Gastrocnemius medialis (tissue), 4 donors: ENCODE measurements at regions not wholly inside any gene's neighbourhood (a gene's known extent, or its start where the extent isn't known, plus 50 kb on each side); places are given as distances from the start of the nearest gene placed in this dataset.
"Not testable (repeated sequence)": the region's sequence is repeated elsewhere in the genome, so short reads cannot be mapped to it uniquely, and the experiment has no call there.

Experiments
- ATAC-seq, 2 donors: fragments of 150-250 bp; one replicate each; pipeline ENCODE4 v1.9.1; 2016
- DNase-seq, 2 donors: peaks; one replicate each; pipeline ENCODE4 v3.0.0-alpha.2; 2019
- H3K27ac ChIP-seq, 4 donors: fragments of 200-600 bp; sonication (generic); 1 replicate in 1 of 4; 2 replicates in 3 of 4; pipeline ENCODE4 v1.5.1; 2016 to 2018; ENCODE audit warnings: mild to moderate bottlenecking in 2 of 4, moderate library complexity in 1 of 4
- H3K27me3 ChIP-seq, 3 donors: fragments of 200-600 bp; sonication (generic) in 2 of 3; 1 replicate in 1 of 3; 2 replicates in 2 of 3; pipeline versions ENCODE4 v1.5.1 to v1.6.0; 2016 to 2019; ENCODE audit warnings: mild to moderate bottlenecking in 1 of 3, moderate library complexity in 1 of 3
- H3K36me3 ChIP-seq, 2 donors: fragments of 200-600 bp; sonication (generic) in 1 of 2; one replicate each; pipeline ENCODE4 v1.5.1; 2017 to 2018
- H3K4me1 ChIP-seq, 2 donors: fragments of 200-600 bp; sonication (generic) in 1 of 2; one replicate each; pipeline ENCODE4 v1.5.1; 2016 to 2017; ENCODE audit warnings: mild to moderate bottlenecking in 2 of 2
- H3K4me3 ChIP-seq, 4 donors: fragments of 200-600 bp; sonication (generic) in 3 of 4; 1 replicate in 1 of 4; 2 replicates in 3 of 4; pipeline ENCODE4 v1.5.1; 2016 to 2019; ENCODE audit warnings: mild to moderate bottlenecking in 2 of 4
- H3K9me3 ChIP-seq, 3 donors: fragments of 200-600 bp; sonication (generic) in 2 of 3; 1 replicate in 1 of 3; 2 replicates in 2 of 3; pipeline ENCODE4 v1.5.1; 2016 to 2019
- POLR2A ChIP-seq, 2 donors: fragments of 450-650 bp; IDR thresholded peaks; one replicate each; pipeline ENCODE4 v1.6.1; 2017; ENCODE audit warnings: antibody characterized with exemption in 2 of 2, mild to moderate bottlenecking in 2 of 2, moderate library complexity in 2 of 2
- in situ Hi-C, 4 donors: fragments of 200-750 bp; cut with MboI; loops; one replicate each; pipeline versions ENCODE4 v1.15.0 to v1.8.0; 2017; ENCODE audit warnings: low sequenced_read_pairs in 4 of 4
- intact Hi-C: fragments of 100-400 bp; cut with DNase I; formaldehyde crosslinking; loops from one replicate; pipeline ENCODE4 v1.15.1; 2023; ENCODE audit warnings: low total_unique reads
- TF ChIP-seq, protein P1 (sequence below), 5 experiments: fragments of 450-650 bp in 3 of 5; fragments of 200-600 bp in 2 of 5; sonication (generic) in 2 of 5; IDR thresholded peaks in 4 of 5; conservative IDR thresholded peaks in 1 of 5; 1 replicate in 4 of 5; 2 replicates in 1 of 5; pipeline ENCODE4 v1.5.1; 2016 to 2019; ENCODE audit warnings: antibody characterized with exemption in 5 of 5, mild to moderate bottlenecking in 3 of 5, moderate library complexity in 3 of 5

- intact Hi-C loops (no loop called here), in situ Hi-C loops (no loop called here)
- no peak overlapping the region for H3K27ac ChIP-seq
- H3K9me3 ChIP-seq, result no peaks in the 10 kb centered on the region
- DNase-seq, result no peak
- H3K27me3 ChIP-seq, result peaks cover under 1 to 7% (median 2%) of the 10 kb centered on the region in 3 donors
- no peaks in the 10 kb centered on the region for H3K4me1 ChIP-seq
- no peak overlapping the region for H3K4me3 ChIP-seq
- TF ChIP-seq, protein P1, sequence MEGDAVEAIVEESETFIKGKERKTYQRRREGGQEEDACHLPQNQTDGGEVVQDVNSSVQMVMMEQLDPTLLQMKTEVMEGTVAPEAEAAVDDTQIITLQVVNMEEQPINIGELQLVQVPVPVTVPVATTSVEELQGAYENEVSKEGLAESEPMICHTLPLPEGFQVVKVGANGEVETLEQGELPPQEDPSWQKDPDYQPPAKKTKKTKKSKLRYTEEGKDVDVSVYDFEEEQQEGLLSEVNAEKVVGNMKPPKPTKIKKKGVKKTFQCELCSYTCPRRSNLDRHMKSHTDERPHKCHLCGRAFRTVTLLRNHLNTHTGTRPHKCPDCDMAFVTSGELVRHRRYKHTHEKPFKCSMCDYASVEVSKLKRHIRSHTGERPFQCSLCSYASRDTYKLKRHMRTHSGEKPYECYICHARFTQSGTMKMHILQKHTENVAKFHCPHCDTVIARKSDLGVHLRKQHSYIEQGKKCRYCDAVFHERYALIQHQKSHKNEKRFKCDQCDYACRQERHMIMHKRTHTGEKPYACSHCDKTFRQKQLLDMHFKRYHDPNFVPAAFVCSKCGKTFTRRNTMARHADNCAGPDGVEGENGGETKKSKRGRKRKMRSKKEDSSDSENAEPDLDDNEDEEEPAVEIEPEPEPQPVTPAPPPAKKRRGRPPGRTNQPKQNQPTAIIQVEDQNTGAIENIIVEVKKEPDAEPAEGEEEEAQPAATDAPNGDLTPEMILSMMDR (IDR thresholded peaks at IDR 0.05 in 4 of 5, conservative IDR thresholded peaks at IDR 0.05 in 1 of 5), result no peak
- TF ChIP-seq POLR2A (IDR thresholded peaks at IDR 0.05), result no peak
- H3K36me3 ChIP-seq, result no peaks in the 10 kb centered on the region
- ATAC-seq, result no peak
Observed at GRCh38 chr12:113537046-113537750, 65.5 kb upstream of the LHX5 start.

DNA sequence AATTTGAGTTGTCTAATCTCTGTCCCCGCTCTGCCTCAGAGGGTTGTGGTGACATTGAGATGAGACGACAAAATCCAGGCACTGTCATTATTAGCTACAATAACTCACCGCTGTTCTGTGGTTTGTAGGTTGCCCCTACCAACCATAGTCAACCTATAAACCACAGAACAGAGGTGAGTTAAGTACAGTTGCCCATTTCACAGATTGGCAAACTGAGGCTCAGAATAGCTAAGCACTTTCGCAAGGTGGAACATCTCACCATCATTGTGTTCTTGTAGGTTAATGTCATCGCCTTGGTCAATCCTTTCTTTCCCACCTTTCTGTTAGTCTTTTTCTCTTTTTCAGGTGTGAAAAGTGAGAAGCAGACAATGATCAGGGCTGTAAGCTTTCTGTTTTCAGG, 63.4 kb upstream of the LHX5 start:
- TF ChIP-seq POLR2A (IDR thresholded peaks at IDR 0.05), result no peak
- TF ChIP-seq, protein P1 (IDR thresholded peaks at IDR 0.05 in 4 of 5, conservative IDR thresholded peaks at IDR 0.05 in 1 of 5), result no peak
- in situ Hi-C loops, result no loop called here
- H3K27me3 ChIP-seq, result peaks cover 0 to 3% (median 2%) of the 10 kb centered on the region in 3 donors

GRCh38 chr12:113534555-113534954, 62.9 kb upstream of the LHX5 start:
- TF ChIP-seq POLR2A (IDR thresholded peaks at IDR 0.05), result no peak
- Histone ChIP-seq H3K27me3 (peaks cover 0 to 3% (median 2%) of the 10 kb centered on the region in 3 donors), H3K4me1 (no peaks in the 10 kb centered on the region), H3K9me3 (no peaks in the 10 kb centered on the region), H3K4me3 (no peak overlapping the region), H3K36me3 (no peaks in the 10 kb centered on the region), H3K27ac (no peak overlapping the region)
- DNase-seq, result no peak
- in situ Hi-C loops (no loop called here), intact Hi-C loops (no loop called here)
- no peak for ATAC-seq

More for the DNA sequence above, 63.4 kb upstream of the LHX5 start:
- ATAC-seq (no peak), DNase-seq (no peak)
- Histone ChIP-seq H3K9me3 (no peaks in the 10 kb centered on the region), H3K36me3 (no peaks in the 10 kb centered on the region), H3K4me3 (no peak overlapping the region), H3K27ac (no peak overlapping the region), H3K4me1 (no peaks in the 10 kb centered on the region)
- intact Hi-C loops, result no loop called here

DNA sequence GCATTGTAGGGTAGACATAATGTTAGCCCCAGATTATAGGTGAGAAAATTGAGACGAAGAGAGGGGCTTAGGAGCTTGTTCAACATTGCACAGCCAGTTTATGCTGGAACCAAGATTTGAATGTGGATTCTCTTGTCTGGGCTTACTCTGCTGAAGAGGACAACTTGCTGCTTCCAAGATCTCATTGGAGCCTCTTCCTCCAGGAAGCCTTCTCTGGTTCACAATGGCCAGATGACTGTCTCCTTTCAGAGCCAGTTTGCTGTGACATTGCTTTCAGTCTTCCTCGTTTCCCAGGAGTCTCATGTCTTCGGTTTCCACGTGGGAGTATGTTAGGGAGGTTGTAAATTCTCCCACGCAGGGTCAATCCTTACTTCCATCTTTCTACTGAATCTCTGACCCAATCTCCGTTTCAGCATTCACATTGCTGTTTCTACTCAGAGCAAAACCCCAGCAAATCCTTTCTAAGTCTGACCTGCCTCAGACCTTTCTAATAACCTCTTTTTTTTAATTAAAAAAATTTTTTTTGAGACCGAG, 62.2 kb upstream of the LHX5 start:
- Histone ChIP-seq H3K27me3 (peaks cover 0 to 4% (median 3%) of the 10 kb centered on the region in 3 donors), H3K27ac (no peak overlapping the region)
- TF ChIP-seq, protein P1 (IDR thresholded peaks at IDR 0.05 in 4 of 5, conservative IDR thresholded peaks at IDR 0.05 in 1 of 5), result no peak
- TF ChIP-seq POLR2A (IDR thresholded peaks at IDR 0.05), result no peak

DNA sequence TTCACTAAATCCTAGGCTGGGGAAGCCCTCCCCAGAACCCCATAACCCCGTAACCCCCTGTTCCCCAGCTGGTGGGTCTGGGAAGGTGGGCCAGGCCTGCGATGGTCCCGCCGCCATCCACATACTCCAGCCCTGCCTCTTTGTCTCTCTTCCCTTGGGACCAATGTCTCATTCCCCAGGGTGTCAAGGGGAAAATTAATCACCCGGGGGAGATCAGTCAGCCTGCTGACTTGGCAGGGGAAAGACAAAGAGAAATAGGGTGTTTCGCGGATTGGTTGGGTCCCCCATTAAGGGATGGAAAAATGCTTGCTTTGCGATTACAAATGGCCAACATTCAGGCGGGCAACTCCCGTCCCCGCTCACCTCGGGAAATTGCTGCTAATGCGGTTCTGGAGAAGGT, 60.6 kb upstream of the LHX5 start:
- Histone ChIP-seq H3K27me3 (peaks cover 0 to 17% (median 3%) of the 10 kb centered on the region in 3 donors), H3K27ac (no peak overlapping the region), H3K36me3 (no peaks in the 10 kb centered on the region), H3K4me1 (no peaks in the 10 kb centered on the region), H3K9me3 (no peaks in the 10 kb centered on the region), H3K4me3 (no peak overlapping the region)
- in situ Hi-C loops (no loop called here), intact Hi-C loops (no loop called here)
- ATAC-seq, result no peak
- no peak for DNase-seq
- no peak for TF ChIP-seq POLR2A (IDR thresholded peaks at IDR 0.05)
- TF ChIP-seq, protein P1 (IDR thresholded peaks at IDR 0.05 in 4 of 5, conservative IDR thresholded peaks at IDR 0.05 in 1 of 5), result no peak

More for the DNA sequence above, 62.2 kb upstream of the LHX5 start:
- ATAC-seq, result no peak
- no peak overlapping the region for H3K4me3 ChIP-seq
- no peaks in the 10 kb centered on the region for H3K36me3 ChIP-seq
- in situ Hi-C loops (no loop called here), intact Hi-C loops (no loop called here)
- H3K4me1 ChIP-seq, result no peaks in the 10 kb centered on the region
- H3K9me3 ChIP-seq, result no peaks in the 10 kb centered on the region
- DNase-seq, result no peak

GRCh38 chr12:113531073-113531472, 59.4 kb upstream of the LHX5 start:
- peaks cover 3 to 24% (median 5%) of the 10 kb centered on the region in 3 donors for H3K27me3 ChIP-seq
- DNase-seq, intact Hi-C loops, in situ Hi-C loops, H3K36me3 ChIP-seq, H3K27ac ChIP-seq, H3K9me3 ChIP-seq, ATAC-seq, H3K4me1 ChIP-seq, H3K4me3 ChIP-seq: not testable (repeated sequence)
